Cardiac muscle cell (in vitro differentiated cells and primary cell): ENCODE measurements at regions not wholly inside any gene's neighbourhood (a gene's known extent, or its start where the extent isn't known, plus 50 kb on each side); places are given as distances from the start of the nearest gene placed in this dataset.

Source experiments
- DNase-seq, 2 donors: peaks; one replicate each; pipeline versions ENCODE4 v3.0.0 to v3.0.0-alpha.2; 2010 to 2017; ENCODE audit warnings: low read depth in 1 of 2, low spot score in 1 of 2
- H3K27ac ChIP-seq: fragments of 200-600 bp; sonication (generic); 2 replicates; pipeline ENCODE4 v1.5.1; 2016
- H3K27me3 ChIP-seq: fragments of 200-600 bp; sonication (generic); 2 replicates; pipeline ENCODE4 v1.6.0; 2016; ENCODE audit warnings: control low read depth
- H3K36me3 ChIP-seq: fragments of 200-600 bp; sonication (generic); 2 replicates; pipeline ENCODE4 v1.5.1; 2016; ENCODE audit warnings: control low read depth
- H3K4me1 ChIP-seq: fragments of 200-600 bp; sonication (generic); 2 replicates; pipeline ENCODE4 v1.8.1; 2017; ENCODE audit warnings: low read depth, mild to moderate bottlenecking, mixed run types
- H3K4me3 ChIP-seq: fragments of 200-600 bp; sonication (generic); 2 replicates; pipeline ENCODE4 v1.5.1; 2016; ENCODE audit warnings: mild to moderate bottlenecking
- H3K9me3 ChIP-seq: fragments of 200-600 bp; sonication (generic); 2 replicates; pipeline ENCODE4 v1.5.1; 2017; ENCODE audit warnings: low read depth, mild to moderate bottlenecking, control low read depth
- TF ChIP-seq, protein P1 (sequence below): IDR thresholded peaks from 2 replicates; pipeline ENCODE4 v1.5.1; 2012; ENCODE audit warnings: low read depth, mild to moderate bottlenecking, low read length

DNA sequence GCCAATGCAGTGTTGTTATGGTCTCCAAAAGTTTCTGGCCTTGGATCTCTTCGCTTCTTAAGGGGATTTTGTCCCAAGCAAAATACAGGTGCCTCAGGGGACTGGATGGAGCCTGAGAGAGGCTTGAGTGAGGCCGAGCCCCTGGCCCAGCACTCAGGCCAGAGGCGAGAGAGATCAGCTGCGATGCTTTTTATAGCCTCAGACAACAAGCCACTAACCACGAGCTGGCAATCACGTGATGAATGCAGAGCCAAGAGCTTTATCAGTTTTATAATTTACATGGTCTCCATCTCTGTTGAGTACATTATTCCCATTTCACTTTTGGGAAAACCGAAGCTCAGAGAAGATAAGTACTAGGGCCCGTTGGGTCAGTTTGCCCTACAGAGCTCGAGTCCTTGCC lies 360.0 kb upstream of the CDH5 start:
- H3K9me3 ChIP-seq = no peaks in the 10 kb centered on the region
- TF ChIP-seq, protein P1, sequence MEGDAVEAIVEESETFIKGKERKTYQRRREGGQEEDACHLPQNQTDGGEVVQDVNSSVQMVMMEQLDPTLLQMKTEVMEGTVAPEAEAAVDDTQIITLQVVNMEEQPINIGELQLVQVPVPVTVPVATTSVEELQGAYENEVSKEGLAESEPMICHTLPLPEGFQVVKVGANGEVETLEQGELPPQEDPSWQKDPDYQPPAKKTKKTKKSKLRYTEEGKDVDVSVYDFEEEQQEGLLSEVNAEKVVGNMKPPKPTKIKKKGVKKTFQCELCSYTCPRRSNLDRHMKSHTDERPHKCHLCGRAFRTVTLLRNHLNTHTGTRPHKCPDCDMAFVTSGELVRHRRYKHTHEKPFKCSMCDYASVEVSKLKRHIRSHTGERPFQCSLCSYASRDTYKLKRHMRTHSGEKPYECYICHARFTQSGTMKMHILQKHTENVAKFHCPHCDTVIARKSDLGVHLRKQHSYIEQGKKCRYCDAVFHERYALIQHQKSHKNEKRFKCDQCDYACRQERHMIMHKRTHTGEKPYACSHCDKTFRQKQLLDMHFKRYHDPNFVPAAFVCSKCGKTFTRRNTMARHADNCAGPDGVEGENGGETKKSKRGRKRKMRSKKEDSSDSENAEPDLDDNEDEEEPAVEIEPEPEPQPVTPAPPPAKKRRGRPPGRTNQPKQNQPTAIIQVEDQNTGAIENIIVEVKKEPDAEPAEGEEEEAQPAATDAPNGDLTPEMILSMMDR = no peak
- H3K4me1 ChIP-seq = peaks cover 21% of the 10 kb centered on the region
- H3K36me3 ChIP-seq = no peaks in the 10 kb centered on the region
- H3K4me3 ChIP-seq = no peak overlapping the region
- peak in 1 of 2 donors; percentile 41 for DNase-seq
- no peak overlapping the region for H3K27ac ChIP-seq
- H3K27me3 ChIP-seq = no peaks in the 10 kb centered on the region

DNA sequence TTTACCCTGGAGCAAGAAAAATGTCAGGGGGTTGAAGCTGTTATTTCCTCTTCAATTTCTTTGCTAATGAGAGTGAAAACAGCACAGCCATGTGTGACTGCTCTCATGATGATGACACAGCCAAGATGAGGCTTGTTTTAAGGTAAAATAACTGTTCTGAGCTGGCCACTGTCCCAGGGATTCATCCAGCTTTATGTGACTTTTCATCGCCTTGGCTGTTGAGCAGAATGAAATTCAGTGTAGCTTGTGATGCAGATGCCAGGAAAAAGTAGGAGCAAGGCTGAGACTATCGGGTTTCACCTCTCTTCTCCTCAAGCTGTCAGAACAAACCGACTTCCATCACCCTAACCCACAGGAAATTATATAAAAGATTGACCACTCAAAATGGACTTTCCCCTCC lies 361.8 kb upstream of the CDH5 start:
- no peak overlapping the region for H3K4me3 ChIP-seq
- no peaks in the 10 kb centered on the region for H3K36me3 ChIP-seq
- H3K27me3 ChIP-seq = no peaks in the 10 kb centered on the region
- peaks cover 21% of the 10 kb centered on the region for H3K4me1 ChIP-seq
- TF ChIP-seq, protein P1 = no peak
- peak in 1 of 2 donors; percentile 41 for DNase-seq
- H3K27ac ChIP-seq = no peak overlapping the region
- H3K9me3 ChIP-seq = no peaks in the 10 kb centered on the region

DNA sequence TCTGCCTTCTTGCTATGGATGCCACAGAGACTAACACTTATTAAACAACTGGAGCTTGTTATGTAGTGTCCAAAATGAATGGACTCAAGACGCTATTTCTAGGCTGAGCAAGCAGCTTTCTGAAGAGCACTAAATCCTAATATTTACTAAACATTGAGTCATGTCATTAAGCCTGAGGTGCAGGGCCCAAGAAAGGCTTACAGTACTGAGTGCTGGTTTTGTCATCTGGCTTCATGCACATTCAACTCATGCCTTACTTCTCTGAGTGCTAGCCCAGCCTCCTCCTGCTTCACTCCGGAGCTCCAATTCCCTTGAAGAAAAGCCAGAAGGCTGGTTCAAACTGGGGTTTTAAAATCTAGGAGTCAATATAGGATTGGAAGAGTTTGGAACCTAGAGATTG lies 363.3 kb upstream of the CDH5 start:
- TF ChIP-seq, protein P1 = no peak
- no peak overlapping the region for H3K4me3 ChIP-seq
- DNase-seq = no peak
- no peak overlapping the region for H3K27ac ChIP-seq
- H3K27me3 ChIP-seq = no peaks in the 10 kb centered on the region
- H3K4me1 ChIP-seq = peaks cover 21% of the 10 kb centered on the region
- H3K9me3 ChIP-seq = no peaks in the 10 kb centered on the region
- no peaks in the 10 kb centered on the region for H3K36me3 ChIP-seq

DNA sequence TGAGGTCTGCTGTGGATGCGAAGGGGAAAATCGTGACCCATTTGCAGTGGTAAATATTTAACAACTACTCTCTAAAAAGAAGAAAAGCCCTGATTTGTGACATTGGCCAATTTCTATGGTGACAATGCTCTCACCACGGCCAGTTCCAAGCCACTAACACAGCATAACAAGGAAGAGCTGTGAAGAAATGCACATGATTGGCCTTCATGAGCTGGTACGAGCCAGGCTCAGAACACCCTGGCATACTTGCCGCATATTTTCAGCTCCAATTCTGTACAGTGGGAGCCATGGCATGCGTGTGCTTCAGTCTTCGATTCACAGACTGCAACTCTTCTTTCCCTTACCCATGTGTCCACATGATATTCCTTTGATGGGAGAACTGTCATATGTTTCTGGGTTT lies 363.9 kb upstream of the CDH5 start:
- no peak overlapping the region for H3K27ac ChIP-seq
- H3K9me3 ChIP-seq = no peaks in the 10 kb centered on the region
- TF ChIP-seq, protein P1 = no peak
- H3K36me3 ChIP-seq = no peaks in the 10 kb centered on the region
- no peaks in the 10 kb centered on the region for H3K27me3 ChIP-seq
- H3K4me3 ChIP-seq = no peak overlapping the region
- DNase-seq = no peak
- H3K4me1 ChIP-seq = peaks cover 17% of the 10 kb centered on the region

DNA sequence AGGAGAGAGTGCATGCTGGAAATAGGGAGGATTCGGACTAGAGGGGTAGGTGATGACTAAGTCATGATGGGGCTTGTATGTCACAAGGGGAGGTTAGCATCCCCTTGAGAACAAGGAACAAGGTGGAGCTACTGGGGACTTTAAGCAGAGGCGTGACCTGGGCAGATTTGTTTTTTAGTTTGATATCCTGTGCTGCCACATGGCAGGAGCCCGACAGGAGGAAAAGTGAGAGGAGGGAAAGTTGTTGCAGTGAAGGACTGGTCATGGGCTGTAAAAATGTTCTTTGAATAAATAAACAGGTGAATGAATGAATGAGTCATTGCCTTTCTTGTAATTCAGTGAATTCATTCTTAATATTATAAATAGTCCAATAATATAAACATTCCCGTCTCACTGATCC lies 365.1 kb upstream of the CDH5 start:
- Histone ChIP-seq H3K4me1 (peaks cover 6% of the 10 kb centered on the region), H3K9me3 (no peaks in the 10 kb centered on the region), H3K4me3 (no peak overlapping the region), H3K36me3 (no peaks in the 10 kb centered on the region), H3K27ac (no peak overlapping the region), H3K27me3 (no peaks in the 10 kb centered on the region)
- DNase-seq = no peak
- TF ChIP-seq, protein P1 = no peak

DNA sequence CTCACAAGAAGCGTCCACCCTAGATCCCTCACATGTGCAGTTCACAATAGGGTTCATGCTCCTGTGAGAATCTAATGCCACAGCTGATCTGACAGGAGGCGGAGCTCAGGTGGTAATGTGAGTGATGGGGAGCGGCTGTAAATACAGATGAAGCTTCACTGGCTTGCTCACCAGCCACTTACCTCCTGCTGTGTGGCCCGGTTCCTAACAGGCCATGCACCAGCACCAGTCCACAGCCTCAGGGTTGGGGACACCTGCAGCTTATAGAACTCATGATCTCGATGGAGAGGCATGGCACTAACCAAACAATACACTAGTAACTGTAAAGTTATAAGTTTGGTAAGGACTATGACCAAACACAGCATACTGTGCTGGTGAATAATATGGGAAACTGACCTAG lies 368.0 kb upstream of the CDH5 start:
- Histone ChIP-seq H3K4me1 (no peaks in the 10 kb centered on the region), H3K4me3 (no peak overlapping the region), H3K27me3 (no peaks in the 10 kb centered on the region), H3K36me3 (no peaks in the 10 kb centered on the region), H3K9me3 (no peaks in the 10 kb centered on the region), H3K27ac (no peak overlapping the region)
- no peak for DNase-seq
- TF ChIP-seq, protein P1 = no peak
